Inferior parietal cortex (tissue), 1 donor: ENCODE measurements at regions not wholly inside any gene's neighbourhood (a gene's known extent, or its start where the extent isn't known, plus 50 kb on each side); places are given as distances from the start of the nearest gene placed in this dataset.
"Not testable (repeated sequence)": the region's sequence is repeated elsewhere in the genome, so short reads cannot be mapped to it uniquely, and the experiment has no call there.

Experiments
- DNase-seq: peaks from one replicate; pipeline ENCODE4 v3.0.0-alpha.2; 2016; ENCODE audit errors: extremely low spot score

DNA sequence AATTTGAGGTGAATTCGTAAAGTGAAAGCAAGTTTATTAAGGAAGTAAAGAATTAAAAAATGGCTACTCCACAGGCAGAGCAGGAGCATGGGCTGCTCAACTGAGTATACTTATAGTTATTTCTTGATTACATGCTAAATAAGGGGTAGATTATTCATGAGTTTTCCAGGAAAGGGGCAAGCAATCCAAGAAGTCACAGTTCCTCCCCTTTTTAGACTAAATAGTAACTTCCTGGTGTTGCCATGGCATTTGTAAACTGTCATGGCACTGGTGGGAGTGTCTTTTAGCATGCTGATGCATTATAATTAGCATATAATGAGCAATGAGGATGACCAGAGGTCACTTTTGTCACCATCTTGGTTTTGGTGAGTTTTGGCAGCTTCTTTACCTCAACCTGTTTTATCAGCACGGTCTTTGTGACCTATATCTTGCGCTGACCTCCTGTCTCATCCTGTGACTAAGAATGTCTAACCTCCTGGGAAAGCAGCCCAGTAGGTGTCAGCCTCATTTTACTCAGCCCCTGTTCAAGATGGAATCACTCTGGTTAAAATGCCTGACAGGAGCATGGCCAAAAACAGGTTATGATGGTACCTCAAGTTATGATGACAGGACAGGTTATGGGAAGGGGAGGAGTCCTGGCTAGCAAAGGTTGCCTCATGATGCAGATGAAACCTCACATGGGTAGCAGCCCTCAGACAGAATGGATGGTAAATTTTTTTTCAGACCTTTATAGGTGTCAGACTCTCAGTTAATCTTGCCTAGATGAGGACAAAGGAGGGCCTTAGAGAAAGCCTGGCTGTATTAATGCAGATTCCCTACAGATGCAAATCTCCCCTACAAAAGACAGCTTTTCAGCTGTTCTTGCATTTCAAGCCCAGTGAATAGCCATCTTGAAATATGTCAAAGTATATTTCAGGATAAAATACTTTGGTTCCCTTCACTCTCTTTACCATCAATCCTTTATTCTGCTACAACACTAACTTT, 49.7 kb downstream of the SIPA1L2 start:
- no peak for DNase-seq

DNA sequence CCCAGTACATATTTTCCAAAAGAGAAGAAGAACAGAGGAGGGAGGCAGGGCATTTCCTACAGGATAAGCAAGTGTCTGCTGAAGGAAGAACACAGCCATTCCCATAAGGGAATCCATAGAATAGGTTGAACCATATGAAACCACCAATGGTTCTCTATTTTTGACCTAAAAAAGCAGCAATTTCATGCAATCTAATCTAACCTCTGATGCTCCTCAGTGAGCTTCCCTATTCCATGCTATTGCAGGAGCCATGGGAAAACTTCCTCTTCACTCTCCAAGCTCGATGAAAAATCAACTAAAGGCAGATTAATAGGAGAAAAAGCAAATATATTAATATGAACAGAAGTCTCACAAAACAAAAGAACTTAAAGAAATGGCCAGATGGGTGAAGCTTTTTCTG, 50.5 kb downstream of the SIPA1L2 start:
- DNase-seq = no peak

DNA sequence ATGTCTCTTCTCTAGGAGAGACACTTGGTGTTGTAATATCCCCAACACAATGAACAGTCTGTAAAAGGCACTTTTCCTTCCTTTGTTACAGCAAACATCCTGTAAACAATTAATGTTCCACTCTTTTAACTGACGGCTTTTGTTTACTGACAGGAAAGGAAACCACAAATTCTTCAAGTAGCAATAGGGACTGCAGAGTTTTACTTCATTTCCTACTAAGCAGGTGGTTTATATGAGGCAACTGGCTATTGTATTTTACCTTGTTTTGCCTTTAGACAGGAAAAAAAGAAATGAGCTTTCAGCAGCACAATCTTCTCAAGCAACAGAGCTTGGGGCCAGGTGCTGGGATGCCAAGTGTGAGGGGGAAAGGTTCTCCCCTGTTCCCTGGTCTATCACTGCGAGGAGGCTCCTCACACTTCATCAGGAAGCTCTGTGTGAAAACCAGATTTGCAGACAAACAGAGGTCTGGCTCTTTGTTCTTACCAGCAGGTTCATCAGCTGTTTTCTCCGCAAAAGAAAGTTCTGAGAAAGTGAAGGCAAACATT, 51.2 kb downstream of the SIPA1L2 start:
- DNase-seq = no peak

DNA sequence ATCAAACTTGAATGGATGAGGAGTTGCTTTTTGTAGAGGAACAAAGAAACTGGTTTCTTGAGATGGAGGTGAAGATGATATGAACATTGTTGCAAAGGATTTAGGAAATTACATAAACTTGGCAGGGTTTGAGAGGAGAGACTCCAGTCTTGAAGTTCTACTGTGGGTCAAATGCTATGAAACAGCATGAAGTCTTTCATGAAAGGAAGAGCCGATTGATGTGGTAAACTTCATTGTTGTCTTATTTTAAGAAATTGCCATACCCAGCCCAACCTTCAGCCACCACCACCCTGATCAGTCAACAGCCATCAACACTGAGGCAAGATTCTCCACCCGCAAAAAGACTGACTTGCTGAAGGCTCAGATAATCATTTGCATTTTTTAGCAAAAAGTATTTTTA, 52.2 kb downstream of the SIPA1L2 start:
- DNase-seq = no peak

DNA sequence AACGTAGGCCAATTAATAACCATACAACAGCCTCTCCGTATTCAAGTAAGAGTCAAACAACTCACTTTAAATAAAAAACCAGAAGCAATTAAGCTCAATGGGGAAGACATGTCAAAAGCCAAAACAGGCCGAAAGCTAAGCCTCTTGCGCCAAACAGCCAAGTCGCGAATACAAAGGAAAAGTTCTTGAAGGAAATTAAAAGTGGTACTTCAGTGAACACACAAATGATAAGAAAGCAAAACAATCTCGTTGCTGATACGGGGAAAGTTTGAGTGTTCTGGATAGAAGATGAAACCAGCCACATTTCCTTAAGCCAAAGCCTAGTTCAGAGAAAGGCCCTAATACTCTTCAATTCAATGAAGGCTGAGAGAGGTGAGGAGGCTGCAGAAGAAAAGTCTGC, 53.4 kb downstream of the SIPA1L2 start:
- no peak for DNase-seq

DNA sequence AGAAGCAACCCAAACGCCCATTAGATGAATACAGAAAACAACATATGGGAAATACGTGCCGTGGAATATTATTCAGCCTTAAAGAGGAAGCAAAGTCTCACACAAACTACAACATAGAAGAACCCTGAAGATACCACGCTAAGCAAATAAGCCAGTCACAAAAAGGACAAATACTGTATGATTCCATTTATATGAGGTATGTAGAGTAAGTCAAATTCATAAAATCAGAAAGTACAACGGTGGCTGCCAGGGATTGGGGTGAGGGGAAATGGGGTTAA, 54.2 kb downstream of the SIPA1L2 start:
- DNase-seq = no peak

DNA sequence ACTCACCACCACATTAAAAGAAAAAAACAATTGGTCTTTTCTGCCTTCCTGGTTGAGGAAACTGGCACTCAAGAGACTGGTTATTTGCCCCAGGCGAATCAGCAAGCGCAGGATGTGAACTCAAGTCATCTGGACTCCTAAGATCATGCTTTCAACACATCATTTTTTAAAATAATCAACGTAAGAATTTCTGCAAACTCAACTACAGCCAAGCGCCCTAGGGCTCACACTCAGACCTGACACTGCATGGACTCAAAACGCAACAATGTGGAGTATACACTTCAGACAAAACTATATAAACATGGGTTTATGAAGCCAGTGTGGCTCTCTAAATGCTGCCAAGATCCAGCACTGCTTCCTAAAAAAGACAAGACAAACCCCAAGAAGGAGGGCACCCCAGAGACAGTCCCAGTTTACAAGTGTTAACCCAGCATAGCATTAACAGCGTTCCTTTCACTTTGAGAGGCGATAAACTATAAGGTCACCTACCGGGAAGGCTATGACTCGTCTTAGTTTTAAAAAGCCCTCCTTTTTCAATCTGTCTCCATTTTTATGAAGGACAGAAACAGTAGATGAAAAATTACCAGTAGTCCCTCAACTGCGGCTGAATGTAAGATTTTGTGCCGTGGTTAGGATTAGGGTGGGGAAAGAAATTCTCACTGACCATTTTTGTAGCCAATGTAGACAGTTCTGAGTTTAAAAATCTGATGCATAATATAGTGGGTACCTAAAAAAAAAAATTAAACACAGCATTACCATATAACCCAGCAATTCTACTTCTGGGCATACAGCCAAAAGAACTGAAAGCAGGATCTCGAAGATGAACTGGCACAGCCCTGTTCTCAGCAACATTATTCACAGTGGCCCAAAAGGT, 54.8 kb downstream of the SIPA1L2 start:
- DNase-seq = no peak

DNA sequence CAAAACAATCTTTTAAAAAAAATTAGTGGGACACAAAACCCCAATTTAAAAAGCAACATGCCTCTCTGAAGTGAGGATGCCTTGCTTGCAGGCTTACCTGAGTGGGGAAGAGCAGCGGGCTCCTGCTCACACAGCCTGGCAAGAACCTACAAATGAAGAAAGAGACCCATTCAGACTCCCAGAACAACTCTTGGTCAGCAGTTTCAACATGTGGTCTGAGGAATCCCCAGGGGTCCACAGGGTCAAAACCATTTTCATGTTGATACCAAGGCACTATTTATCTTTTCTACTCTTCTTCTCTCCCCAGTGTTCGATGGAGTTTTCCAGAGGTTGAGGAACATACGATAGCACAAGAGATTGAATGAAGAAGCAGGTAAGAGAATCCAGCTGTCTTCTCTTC, 55.9 kb downstream of the SIPA1L2 start:
- DNase-seq = no peak

DNA sequence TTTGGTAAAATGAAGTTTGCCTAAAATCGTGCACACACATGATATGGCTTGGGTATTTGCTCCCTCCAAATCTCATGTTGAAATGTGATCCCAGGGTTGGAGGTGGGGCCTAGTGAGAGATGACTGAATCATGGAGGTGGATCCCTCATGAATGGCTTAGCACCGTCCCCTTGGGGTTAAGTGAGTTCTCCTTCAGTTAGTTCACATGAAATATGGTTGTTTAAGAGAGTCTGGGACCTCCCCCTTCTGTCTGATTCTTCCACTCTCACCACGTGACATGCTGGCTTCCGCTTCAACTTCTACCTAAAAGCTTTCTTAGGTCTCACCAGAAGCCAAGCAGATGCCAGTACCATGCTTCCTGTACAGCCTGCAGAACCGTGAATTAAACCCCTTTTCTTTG, 58.4 kb downstream of the SIPA1L2 start:
- no peak for DNase-seq

DNA sequence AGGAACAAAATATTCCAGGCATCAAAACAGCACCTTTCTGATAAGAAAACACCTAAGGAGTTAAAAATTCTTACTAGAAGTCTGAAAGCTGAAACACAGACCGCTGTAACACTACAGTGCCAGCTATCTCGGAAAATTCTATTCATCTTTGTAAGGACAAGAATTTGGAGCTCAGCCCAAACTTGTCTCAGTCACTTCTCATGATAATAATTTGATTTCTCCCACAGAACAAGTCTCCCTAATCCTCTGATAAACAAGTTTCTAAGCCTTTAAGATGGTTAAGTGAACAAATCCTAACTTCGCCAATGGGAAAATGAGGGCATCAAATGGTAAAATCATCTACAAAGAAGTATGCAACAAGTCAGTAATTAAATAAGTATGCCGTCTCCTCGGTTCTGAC, 59.9 kb downstream of the SIPA1L2 start:
- no peak for DNase-seq

DNA sequence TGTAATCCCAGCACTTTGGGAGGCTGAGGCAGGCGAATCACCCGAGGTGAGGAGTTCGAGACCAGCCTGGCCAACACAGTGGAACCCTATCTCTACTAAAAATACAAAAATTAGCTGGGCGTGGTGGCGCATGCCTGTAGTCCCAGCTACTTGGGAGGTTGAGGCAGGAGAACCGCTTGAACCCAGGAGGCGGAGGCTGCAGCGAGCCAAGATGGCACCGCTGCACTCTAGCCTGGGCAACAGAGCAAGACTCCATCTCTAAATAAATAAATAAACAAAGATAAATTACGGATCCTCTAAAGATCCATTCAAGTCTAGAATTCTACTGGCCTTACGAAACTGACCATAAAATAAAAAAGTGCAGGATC, 60.4 kb downstream of the SIPA1L2 start:
- DNase-seq = not testable (repeated sequence)

DNA sequence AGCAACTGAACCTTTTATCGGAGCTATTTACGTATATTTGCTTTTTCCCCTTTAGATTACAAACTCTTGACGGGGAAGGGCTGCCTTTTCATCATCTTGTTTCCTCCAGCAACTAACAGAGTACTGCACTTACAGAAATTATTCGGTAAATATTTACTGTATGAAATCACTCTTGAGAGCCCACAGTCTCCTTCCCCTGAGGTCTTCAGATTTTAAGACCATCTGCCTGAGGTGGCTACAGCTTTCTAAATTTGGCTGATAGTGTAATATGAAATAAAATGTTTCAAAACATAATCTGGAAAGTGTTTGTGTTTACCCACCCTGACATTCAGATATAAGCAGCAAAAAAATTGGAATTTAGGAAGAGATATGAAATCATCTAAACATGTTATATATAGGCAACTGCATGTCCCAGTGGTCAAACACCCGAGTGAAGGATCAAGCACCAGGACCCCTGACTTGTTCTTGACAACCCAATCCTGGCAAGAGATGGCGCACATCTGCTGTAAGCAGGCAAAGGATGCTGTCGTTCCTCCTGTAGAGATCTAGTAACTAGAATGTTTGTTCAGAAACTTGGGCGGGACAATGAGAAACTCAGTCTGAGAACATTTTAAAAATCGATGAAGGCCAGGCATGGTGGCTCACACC, 60.9 kb downstream of the SIPA1L2 start:
- no peak for DNase-seq

DNA sequence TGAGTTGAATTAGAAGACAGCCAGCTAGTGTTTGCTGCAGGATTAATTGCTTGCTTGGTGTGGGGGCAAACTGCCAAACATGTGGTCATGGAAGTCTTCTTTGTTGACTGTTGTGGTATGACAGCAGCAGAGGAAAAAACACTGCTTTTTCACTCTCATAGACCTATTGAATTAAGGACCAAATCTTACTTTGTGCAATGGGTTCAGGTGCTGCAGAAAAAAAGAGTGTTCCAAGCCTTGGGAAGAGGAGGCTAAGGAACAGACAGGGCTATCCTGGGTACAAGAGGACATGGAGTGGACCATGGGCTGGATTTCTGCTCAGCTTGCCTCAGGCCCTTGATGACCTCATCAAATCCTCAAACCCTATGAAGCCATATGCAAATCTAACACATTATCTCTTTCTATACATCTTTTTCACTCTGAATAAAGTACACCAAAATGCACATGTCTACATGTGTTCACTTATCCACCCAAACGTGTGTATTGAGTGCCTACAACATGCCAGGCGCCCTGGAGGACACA, 61.5 kb downstream of the SIPA1L2 start:
- no peak for DNase-seq

DNA sequence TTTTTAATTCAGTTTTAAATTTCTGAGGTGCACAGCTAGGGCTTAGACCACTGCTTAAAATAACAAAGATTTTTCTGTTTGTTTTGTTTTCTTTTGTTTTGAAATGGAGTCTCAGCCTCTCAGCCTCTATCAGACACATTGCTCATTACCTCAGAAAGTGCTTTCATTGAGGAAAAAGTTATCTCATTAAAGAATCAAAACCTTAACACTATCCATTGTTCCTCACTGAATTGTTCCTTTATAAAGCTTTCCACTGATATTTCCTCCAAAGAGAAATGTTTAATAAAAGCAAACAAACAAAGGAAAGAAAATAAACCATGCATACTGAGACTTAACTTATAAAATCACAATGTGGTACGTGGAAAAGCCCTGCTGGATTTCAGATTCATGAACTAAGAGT, 63.8 kb downstream of the SIPA1L2 start:
- no peak for DNase-seq

DNA sequence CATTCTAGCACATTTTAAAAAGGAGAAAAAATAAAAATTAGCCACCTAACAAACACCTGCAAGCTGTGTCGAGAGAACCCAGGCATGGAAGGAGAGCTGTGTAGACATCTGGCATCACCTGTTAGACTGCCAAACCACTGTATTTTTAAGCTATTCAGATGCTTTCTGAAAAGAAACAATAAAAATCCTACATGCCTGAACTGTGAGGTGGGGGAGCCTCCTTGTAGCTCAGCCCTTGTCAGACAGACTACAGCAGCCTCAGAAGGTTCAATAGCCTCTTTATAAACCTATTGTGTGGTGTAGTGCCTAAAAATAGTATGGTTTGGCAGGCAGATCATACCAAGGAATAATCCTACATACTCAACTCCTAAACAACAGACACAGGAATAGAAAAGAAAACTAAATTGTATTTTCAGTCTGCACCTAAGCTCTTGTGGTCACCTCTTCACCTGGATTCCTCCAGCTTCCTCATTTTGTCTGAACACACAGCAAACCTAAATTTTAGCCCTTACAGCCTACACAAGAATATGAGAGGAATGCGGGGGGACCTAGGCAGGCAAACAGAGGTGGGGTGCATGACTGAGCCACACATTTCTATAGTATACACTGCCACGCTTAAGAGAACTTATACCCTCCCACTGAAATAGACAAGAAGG, 67.0 kb downstream of the SIPA1L2 start:
- DNase-seq = no peak

DNA sequence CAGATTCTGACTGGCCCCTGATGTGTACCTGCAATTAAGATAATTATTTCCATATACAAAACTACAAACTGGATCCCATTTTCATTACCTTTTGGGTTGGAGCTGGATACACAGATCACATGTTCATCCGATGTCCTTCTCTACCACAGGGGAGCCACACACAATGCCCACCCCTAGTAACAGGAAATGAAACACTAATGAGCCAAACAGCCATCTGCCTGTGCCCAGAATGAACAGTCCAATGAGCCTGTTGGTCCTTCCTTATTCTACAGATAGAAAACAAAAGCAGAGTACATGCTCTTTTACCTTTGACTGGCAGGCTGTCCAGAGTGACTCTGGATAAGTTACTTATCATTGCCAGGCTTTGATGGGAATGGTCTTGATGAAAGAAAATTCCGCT, 68.6 kb downstream of the SIPA1L2 start:
- no peak for DNase-seq

DNA sequence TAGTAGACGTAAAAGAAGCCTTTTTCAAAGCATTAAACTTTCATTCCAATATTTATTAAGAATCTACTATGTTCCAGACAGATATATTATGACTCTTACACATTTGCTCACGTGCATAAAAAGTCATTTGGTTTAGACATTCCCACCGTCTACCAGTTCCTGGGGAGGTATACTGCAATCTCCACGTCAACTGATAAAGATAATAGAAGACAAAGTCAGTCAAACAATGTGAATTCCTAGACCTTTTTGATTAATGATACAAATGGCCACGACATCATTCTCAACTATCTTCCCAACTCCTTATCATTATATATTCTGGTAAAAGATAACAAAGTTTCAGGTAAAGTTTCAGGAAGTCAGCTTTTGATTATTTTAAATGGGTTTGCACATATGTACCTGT, 69.0 kb downstream of the SIPA1L2 start:
- no peak for DNase-seq

DNA sequence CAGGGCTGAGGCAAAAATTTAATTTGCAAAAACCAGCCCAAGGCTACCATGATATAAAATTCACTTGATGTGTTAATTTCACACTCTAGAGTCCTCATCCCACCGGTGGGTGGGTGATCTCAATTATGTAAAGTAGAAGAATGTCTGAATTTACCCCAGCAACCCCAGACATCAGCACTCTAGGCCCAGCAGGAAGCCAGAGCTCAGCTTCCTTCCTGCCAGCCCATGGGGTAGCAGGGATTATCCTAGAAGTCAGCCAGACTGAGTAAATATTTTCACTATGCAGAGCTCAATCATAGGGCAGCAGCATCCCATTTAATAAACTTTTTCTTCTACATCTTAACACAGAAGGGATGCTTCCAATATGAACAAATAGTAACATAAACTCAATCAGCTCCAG, 71.0 kb downstream of the SIPA1L2 start:
- no peak for DNase-seq

DNA sequence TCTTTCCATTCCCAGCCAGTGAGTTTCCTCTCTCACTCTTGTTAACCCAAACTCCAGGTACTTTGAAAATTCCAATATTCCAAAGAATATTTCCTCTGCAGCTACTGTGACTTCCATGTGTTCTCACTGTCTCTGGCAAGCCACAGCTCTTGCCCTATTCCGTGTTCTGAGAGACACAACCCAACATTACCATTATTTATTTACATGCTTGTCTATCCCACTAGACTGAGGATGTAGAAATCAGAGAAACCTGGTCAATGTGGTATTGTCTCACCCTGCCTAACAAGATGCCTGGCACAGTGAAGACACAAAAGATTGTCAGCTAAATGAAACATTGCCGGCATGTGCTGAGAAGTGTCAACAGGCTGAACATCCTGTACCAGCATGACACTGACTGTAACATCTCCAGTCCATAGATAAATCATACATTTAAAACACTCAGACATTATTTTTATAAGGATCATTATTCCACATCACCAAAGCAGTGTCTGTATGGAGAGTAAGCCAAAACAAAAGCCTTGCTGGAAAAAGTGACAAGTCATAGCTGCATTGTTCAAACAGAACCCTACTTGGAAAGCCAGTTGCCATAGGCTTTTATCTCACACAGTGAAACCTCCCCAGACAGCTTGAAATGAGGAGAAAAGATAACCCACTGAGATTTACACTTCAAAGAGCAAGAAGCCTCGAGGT, 72.3 kb downstream of the SIPA1L2 start:
- DNase-seq = no peak

DNA sequence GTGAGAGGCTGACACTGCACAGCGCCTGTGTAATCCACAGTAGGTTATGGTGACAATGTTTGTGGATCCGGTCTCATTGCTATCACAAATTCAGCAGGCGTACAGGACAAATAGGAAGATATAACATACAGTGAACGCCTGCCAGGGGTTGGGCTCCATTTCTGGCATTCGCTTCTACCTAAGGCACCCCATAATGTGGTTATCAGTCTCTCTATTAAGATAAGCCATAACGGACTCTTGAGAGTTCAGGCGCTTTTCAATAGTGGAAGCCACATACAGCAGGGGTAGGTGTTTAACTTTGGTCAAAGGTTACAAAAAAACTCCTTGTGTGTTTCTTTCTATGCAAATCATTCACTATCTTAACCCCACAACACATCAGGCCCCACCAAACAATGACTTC, 72.8 kb downstream of the SIPA1L2 start:
- DNase-seq = no peak

DNA sequence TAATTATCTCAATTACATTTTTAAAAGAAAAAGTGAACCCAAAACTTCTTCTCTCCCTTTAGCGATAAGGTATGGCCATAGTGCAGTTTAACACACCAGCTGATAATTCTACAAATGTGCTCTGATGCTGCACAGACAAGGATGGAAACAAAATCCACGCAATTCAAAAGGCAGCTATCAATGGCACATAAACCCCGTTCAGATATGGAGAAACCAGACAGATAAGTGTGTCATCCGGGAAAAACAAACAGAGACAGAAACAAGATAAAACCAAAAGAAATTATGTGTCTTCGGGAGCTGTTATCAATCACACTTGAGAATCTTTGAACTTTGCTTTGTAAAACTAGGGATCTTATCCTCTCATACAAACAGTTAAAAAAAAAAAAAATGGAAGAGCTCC, 73.6 kb downstream of the SIPA1L2 start:
- DNase-seq = no peak
